ENCODE measurements at regions not wholly inside any gene's neighbourhood (a gene's known extent, or its start where the extent isn't known, plus 50 kb on each side); places are given as distances from the start of the nearest gene placed in this dataset.

DNA sequence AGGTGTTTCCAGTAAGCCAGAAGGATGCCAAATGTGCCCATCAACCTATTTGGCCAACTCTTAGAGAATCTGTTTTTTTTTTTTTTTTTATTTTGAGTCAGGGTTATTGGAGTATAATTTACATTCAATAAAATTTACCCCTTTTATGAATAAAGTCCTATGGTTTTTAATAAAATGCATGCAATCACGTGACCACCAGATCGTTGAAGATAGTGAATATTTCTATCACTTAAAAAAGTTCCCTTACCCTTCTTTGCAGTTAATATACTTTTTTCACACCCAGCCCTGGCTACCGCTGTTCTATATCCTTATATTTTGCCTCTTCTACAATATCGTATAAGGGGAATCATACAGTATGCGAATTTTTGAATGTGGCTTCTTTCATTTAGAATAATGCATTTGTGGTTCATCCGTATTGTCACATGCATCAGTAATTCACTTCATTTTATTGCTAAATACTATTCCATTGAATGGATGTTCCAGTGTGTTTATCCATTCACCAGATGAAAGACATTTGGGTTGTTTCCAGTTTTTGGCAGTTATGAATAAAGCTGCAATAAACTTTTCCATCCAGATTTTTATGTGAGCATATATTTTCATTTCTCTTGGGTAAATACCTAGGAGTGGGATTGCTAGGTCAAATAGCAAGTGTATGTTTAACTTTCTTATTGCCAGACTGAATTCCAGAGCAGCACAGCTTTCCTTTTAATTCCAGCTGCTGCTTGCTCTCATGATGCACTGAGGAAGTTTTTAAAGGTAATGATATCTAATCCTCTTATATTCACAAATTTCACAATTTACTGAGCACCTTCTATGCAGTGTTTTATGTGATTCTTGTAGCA is 156.3 kb upstream of the NT5C1B start:
- no peak overlapping the region for H2BK15ac ChIP-seq (ENCODE audit: low read depth, low read length)
- no peak overlapping the region for H4K8ac ChIP-seq (ENCODE audit: low read depth in 2 of 2, low read length in 2 of 2)
- H4K91ac ChIP-seq (ENCODE audit: insufficient read depth, low read depth, low read length), result no peak overlapping the region
- H3K79me1 ChIP-seq (ENCODE audit: low read depth in 1 of 2, low read length in 2 of 2), result no peaks in the 10 kb centered on the region
- no peak overlapping the region for H2BK5ac ChIP-seq (ENCODE audit: low read depth, low read length, poor library complexity, severe bottlenecking)
- BruUV-seq (replicated peaks), result no TSS peak
- no peaks in the 10 kb centered on the region for H3K27me3 ChIP-seq (ENCODE audit: control insufficient read depth, insufficient read depth, low read length)
- H3K56ac ChIP-seq (ENCODE audit: extremely low read depth, insufficient read depth, low read length), result no peak overlapping the region
- H3K14ac ChIP-seq (replicated peaks; ENCODE audit: low read depth, low read length), result no peak overlapping the region
- no peak overlapping the region for H4K5ac ChIP-seq (ENCODE audit: low read depth, low read length)
- no peak overlapping the region for H2BK20ac ChIP-seq (ENCODE audit: low read depth, low read length)
- intact Hi-C loops (cut with micrococcal nuclease), result no loop called here
- in situ Hi-C loops (cut with MboI; ENCODE audit: low sequenced_read_pairs), result loop anchor here (5.0 to 10.0 kb wide), 3 partner anchors 311 to 1119 kb away; no protein-coding TSS in a partner anchor
- POLR2A ChIA-PET (ENCODE audit: unreplicated experiment), result no interaction called here
- no CpG with 5 or more reads among the region's 6 CpGs for WGBS, 2 experiments (ENCODE audit: extremely low coverage in 2 of 2, insufficient read length in 1 of 2)
- DNase-seq, result no peak
- H3K18ac ChIP-seq (ENCODE audit: low read depth, low read length), result no peak overlapping the region
- H3K9me1 ChIP-seq (ENCODE audit: insufficient read depth, low read length), result no peaks in the 10 kb centered on the region
- H3K27ac ChIP-seq (ENCODE audit: insufficient read depth, low read length), result no peak overlapping the region
- no peaks in the 10 kb centered on the region for H4K20me1 ChIP-seq (ENCODE audit: insufficient read depth, low read length)
- H3K4me3 ChIP-seq (ENCODE audit: insufficient read depth, low read depth, low read length), result no peak overlapping the region
- CTCF ChIA-PET, result interaction anchor here (0.7 kb wide), 1 partner anchor 480 kb away, joined by 4 read pairs; no protein-coding TSS in a partner anchor
- no peak overlapping the region for H2AK5ac ChIP-seq (ENCODE audit: low read depth, low read length)
- dilution Hi-C loops (cut with HindIII; ENCODE audit: low sequenced_read_pairs, unreplicated experiment), result no loop called here
- H3K23ac ChIP-seq (ENCODE audit: low read depth, low read length), result no peak overlapping the region
- no peaks in the 10 kb centered on the region for H3K36me3 ChIP-seq (ENCODE audit: control insufficient read depth, insufficient read depth, low read length)
- H3K4me2 ChIP-seq (ENCODE audit: low read depth, low read length), result no peak overlapping the region
- no peak overlapping the region for H3K9ac ChIP-seq (ENCODE audit: low read depth, low read length)
- H2AFZ ChIP-seq (replicated peaks; ENCODE audit: low read length, poor library complexity), result no peak overlapping the region
- H2AK9ac ChIP-seq (replicated peaks; ENCODE audit: low read depth, low read length, poor library complexity), result no peak overlapping the region
- ATAC-seq (ENCODE audit: low read depth), result no peak
- H2BK120ac ChIP-seq (ENCODE audit: low read depth, low read length), result no peak overlapping the region
- H3K9me3 ChIP-seq (ENCODE audit: control insufficient read depth, insufficient read depth, low read length), result no peaks in the 10 kb centered on the region
- H3K4me1 ChIP-seq (ENCODE audit: control insufficient read depth, insufficient read depth, low read length), result peaks cover 12% of the 10 kb centered on the region; the same call in 1 of the 2 replicates
- H3K4ac ChIP-seq (ENCODE audit: low read depth, low read length), result no peak overlapping the region
- TF ChIP-seq RCOR1 (IDR thresholded peaks at IDR 0.05; ENCODE audit: insufficient replicate concordance, low read length) (no peak), BHLHE40 (IDR thresholded peaks at IDR 0.05; ENCODE audit: low read depth, low read length) (no peak), ELK1 (IDR thresholded peaks at IDR 0.05; ENCODE audit: borderline replicate concordance, low read depth, low read length) (no peak), SMC3 (IDR thresholded peaks at IDR 0.05; ENCODE audit: low read depth, low read length) (no peak), FOS (IDR thresholded peaks at IDR 0.05; ENCODE audit: low read depth, low read length) (no peak), MAFK (IDR thresholded peaks at IDR 0.05; ENCODE audit: low read depth, low read length) (no peak), MAZ (IDR thresholded peaks at IDR 0.05; ENCODE audit: borderline replicate concordance, low read depth, low read length) (no peak), RFX5 (IDR thresholded peaks at IDR 0.05; ENCODE audit: low read depth, low read length) (no peak), CHD1 (IDR thresholded peaks at IDR 0.05; ENCODE audit: low read depth, low read length) (no peak), CEBPB (IDR thresholded peaks at IDR 0.05; ENCODE audit: low read depth, low read length) (no peak), NFE2L2 (IDR thresholded peaks at IDR 0.05; ENCODE audit: low read depth, low read length) (no peak), POLR2A (IDR thresholded peaks at IDR 0.05; ENCODE audit: low read depth, low read length) (no peak), RAD21 (IDR thresholded peaks at IDR 0.05; ENCODE audit: low read length) (no peak), CTCF (conservative IDR thresholded peaks at IDR 0.05; ENCODE audit: low read depth, low read length) (no peak)
- TF ChIP-seq, protein P1, sequence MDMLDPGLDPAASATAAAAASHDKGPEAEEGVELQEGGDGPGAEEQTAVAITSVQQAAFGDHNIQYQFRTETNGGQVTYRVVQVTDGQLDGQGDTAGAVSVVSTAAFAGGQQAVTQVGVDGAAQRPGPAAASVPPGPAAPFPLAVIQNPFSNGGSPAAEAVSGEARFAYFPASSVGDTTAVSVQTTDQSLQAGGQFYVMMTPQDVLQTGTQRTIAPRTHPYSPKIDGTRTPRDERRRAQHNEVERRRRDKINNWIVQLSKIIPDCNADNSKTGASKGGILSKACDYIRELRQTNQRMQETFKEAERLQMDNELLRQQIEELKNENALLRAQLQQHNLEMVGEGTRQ (IDR thresholded peaks at IDR 0.05; ENCODE audit: low read depth, low read length), result no peak

Data from IMR-90 (cell line).